Right hindlimb (tissue), 1 donor: ENCODE measurements at regions not wholly inside any gene's neighbourhood (a gene's known extent, or its start where the extent isn't known, plus 50 kb on each side); places are given as distances from the start of the nearest gene placed in this dataset.

ENCODE experiments used
- DNase-seq: peaks from one replicate; pipeline ENCODE4 v3.0.0-alpha.2; 2018

GRCh38 chr5:44652674-44653073 lies 156.1 kb upstream of the MRPS30 start:
- no peak for DNase-seq

- no peak for DNase-seq
These were observed 162.7 kb upstream of the MRPS30 start for GRCh38 chr5:44646016-44646415.

GRCh38 chr5:44645502-44645901 lies 163.2 kb upstream of the MRPS30 start:
- no peak for DNase-seq

- DNase-seq: no peak
These were observed 164.1 kb upstream of the MRPS30 start for GRCh38 chr5:44644628-44645027.

- DNase-seq: no peak
These were observed 166.9 kb upstream of the MRPS30 start for GRCh38 chr5:44641820-44642219.

GRCh38 chr5:44640945-44641456 lies 167.7 kb upstream of the MRPS30 start:
- no peak for DNase-seq

- DNase-seq: no peak
These were observed 170.6 kb upstream of the MRPS30 start for GRCh38 chr5:44637916-44638869.

GRCh38 chr5:44632344-44632743 lies 176.4 kb upstream of the MRPS30 start:
- DNase-seq: no peak

- DNase-seq: no peak
These were observed 181.9 kb upstream of the MRPS30 start for GRCh38 chr5:44626846-44627245.

- DNase-seq: no peak
These were observed 186.4 kb upstream of the MRPS30 start for GRCh38 chr5:44622331-44622730.

GRCh38 chr5:44619875-44620610 lies 188.7 kb upstream of the MRPS30 start:
- no peak for DNase-seq

GRCh38 chr5:44614845-44615244 lies 193.9 kb upstream of the MRPS30 start:
- no peak for DNase-seq

- DNase-seq: no peak
These were observed 194.8 kb upstream of the MRPS30 start for GRCh38 chr5:44613936-44614335.

GRCh38 chr5:44605926-44606325 lies 202.8 kb upstream of the MRPS30 start:
- no peak for DNase-seq

- no peak for DNase-seq
These were observed 205.1 kb upstream of the MRPS30 start for GRCh38 chr5:44603496-44604272.

GRCh38 chr5:44574678-44575077 lies 185.5 kb upstream of the FGF10 start:
- no peak for DNase-seq

- DNase-seq: no peak
These were observed 179.3 kb upstream of the FGF10 start for GRCh38 chr5:44568519-44568918.

- no peak for DNase-seq
These were observed 176.7 kb upstream of the FGF10 start for GRCh38 chr5:44565902-44566301.

GRCh38 chr5:44565360-44565759 lies 176.1 kb upstream of the FGF10 start:
- DNase-seq: no peak

- DNase-seq: no peak
These were observed 157.1 kb upstream of the FGF10 start for GRCh38 chr5:44546286-44546685.

- no peak for DNase-seq
These were observed 154.3 kb upstream of the FGF10 start for GRCh38 chr5:44543511-44543910.

- no peak for DNase-seq
These were observed 153.2 kb upstream of the FGF10 start for GRCh38 chr5:44542470-44542869.

GRCh38 chr5:44539602-44539919 lies 150.3 kb upstream of the FGF10 start:
- no peak for DNase-seq
